ENCODE measurements at regions not wholly inside any gene's neighbourhood (a gene's known extent, or its start where the extent isn't known, plus 50 kb on each side); places are given as distances from the start of the nearest gene placed in this dataset.

DNA sequence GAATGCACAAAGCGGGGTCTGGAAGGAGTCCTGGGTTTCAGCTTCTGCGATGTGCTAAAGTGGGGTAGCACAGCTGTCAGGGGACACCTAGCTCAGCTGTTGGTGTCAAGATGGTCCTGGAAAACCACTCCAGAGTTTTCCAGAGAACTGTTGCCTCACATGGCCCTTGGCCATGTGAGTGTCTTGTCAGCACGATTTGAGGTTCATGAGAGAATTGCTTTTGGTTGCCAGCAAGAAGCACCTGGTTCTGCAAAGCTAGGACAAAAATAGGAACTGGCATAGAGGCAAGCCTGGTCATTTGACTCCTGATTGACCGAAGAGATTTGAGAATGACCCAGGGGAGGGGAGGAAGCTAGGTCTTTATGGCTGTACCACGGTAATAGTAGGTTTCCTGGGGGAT lies 50.4 kb upstream of the CTLA4 start (continued):
- TF ChIP-seq BCL11A (IDR thresholded peaks at IDR 0.05; ENCODE audit: low read depth in 2 of 2, low read length in 2 of 2) (no peak), POLR2AphosphoS5 (IDR thresholded peaks at IDR 0.05; ENCODE audit: low read depth, low read length) (no peak), HDAC2 (IDR thresholded peaks at IDR 0.05; ENCODE audit: borderline replicate concordance in 1 of 2, low read depth in 2 of 2, low read length in 2 of 2) (no peak)

All from H1 (cell line).